NCI-H510A (cell line): ENCODE measurements at regions not wholly inside any gene's neighbourhood (a gene's known extent, or its start where the extent isn't known, plus 50 kb on each side); places are given as distances from the start of the nearest gene placed in this dataset.

ENCODE experiments used
- DNase-seq: peaks from one replicate; lab custom pipeline; 2025; lab: John Stamatoyannopoulos, UW

GRCh38 chr13:33711436-33711835, 106.5 kb upstream of the RFC3 start:
- no peak for DNase-seq

- no peak for DNase-seq
These were observed 100.2 kb upstream of the RFC3 start for GRCh38 chr13:33717775-33718174.

- DNase-seq, result no peak
These were observed 96.2 kb upstream of the RFC3 start for GRCh38 chr13:33721724-33722123.

- no peak for DNase-seq
These were observed 95.6 kb upstream of the RFC3 start for GRCh38 chr13:33722216-33722915.

GRCh38 chr13:33723365-33723764, 94.6 kb upstream of the RFC3 start:
- no peak for DNase-seq

- DNase-seq, result peak; percentile 43
These were observed 94.0 kb upstream of the RFC3 start for GRCh38 chr13:33723772-33724435.

- no peak for DNase-seq
These were observed 92.6 kb upstream of the RFC3 start for GRCh38 chr13:33725340-33725739.

- DNase-seq, result no peak
These were observed 90.5 kb upstream of the RFC3 start for GRCh38 chr13:33727297-33728083.

GRCh38 chr13:33728271-33729037, 89.5 kb upstream of the RFC3 start:
- no peak for DNase-seq

GRCh38 chr13:33730147-33730546, 87.8 kb upstream of the RFC3 start:
- no peak for DNase-seq

- DNase-seq, result no peak
These were observed 87.3 kb upstream of the RFC3 start for GRCh38 chr13:33730619-33731018.

- DNase-seq, result no peak
These were observed 82.7 kb upstream of the RFC3 start for GRCh38 chr13:33735276-33735675.

GRCh38 chr13:33739254-33739653, 78.7 kb upstream of the RFC3 start:
- no peak for DNase-seq

- DNase-seq, result no peak
These were observed 77.8 kb upstream of the RFC3 start for GRCh38 chr13:33740134-33740538.

- no peak for DNase-seq
These were observed 75.6 kb upstream of the RFC3 start for GRCh38 chr13:33742321-33742720.

- DNase-seq, result no peak
These were observed 74.2 kb upstream of the RFC3 start for GRCh38 chr13:33743438-33744368.

- no peak for DNase-seq
These were observed 73.2 kb upstream of the RFC3 start for GRCh38 chr13:33744589-33745369.

GRCh38 chr13:33745370-33746324, 72.3 kb upstream of the RFC3 start:
- DNase-seq, result no peak

- DNase-seq, result no peak
These were observed 71.1 kb upstream of the RFC3 start for GRCh38 chr13:33746867-33747266.
